Right cardiac atrium (tissue), 5 donors: ENCODE measurements at regions not wholly inside any gene's neighbourhood (a gene's known extent, or its start where the extent isn't known, plus 50 kb on each side); places are given as distances from the start of the nearest gene placed in this dataset.
"Not testable (repeated sequence)": the region's sequence is repeated elsewhere in the genome, so short reads cannot be mapped to it uniquely, and the experiment has no call there.

Experiments used
- ATAC-seq, 2 donors: fragments of 200-7000 bp; cut with Tn5 transposase; one replicate each; pipeline versions ENCODE4 v1.8.0 to v1.9.1; 2020; ENCODE audit warnings: moderate library complexity in 2 of 2, mild to moderate bottlenecking in 1 of 2
- DNase-seq, 3 donors: peaks; one replicate each; pipeline ENCODE4 v3.0.0-alpha.2; 2020
- H3K27ac ChIP-seq: one replicate; pipeline ENCODE4 v1.5.1; 2013; ENCODE audit warnings: mild to moderate bottlenecking, low read length, control low read depth, moderate library complexity
- H3K27me3 ChIP-seq: one replicate; pipeline ENCODE4 v1.6.1; 2013; ENCODE audit not compliant: control insufficient read depth, insufficient read depth
- H3K4me1 ChIP-seq: one replicate; pipeline ENCODE4 v1.6.1; 2013; ENCODE audit warnings: low read length; ENCODE audit not compliant: control insufficient read depth, insufficient read depth
- H3K4me3 ChIP-seq: one replicate; pipeline ENCODE4 v1.5.1; 2013; ENCODE audit warnings: low read length, control low read depth
- H3K9me3 ChIP-seq: one replicate; pipeline ENCODE4 v1.6.1; 2013; ENCODE audit warnings: low read length; ENCODE audit not compliant: control insufficient read depth
- WGBS: extraction: QIAGEN DNeasy Blood & Tissue Kit; methylation state at CpG from one replicate; pipeline ENCODE4 v1.1.7; 2013; 5-methylcytosine and 5-hydroxymethylcytosine counted together
- intact Hi-C, 4 donors: fragments of 100-400 bp; cut with DNase I; formaldehyde crosslinking; loops; one replicate each; pipeline versions ENCODE4 v1.11.0 to v1.14.0; 2022 to 2023
- donor health status: healthy with polysubstance abuse.
- donor health status: DM: no; HTN: yes; CAD: no.
- donor health status: DM: no; HTN: no; CAD: no.
- donor health status: DM: no; HTN: yes; CAD: no; lungs with severe emphysema.
- donor health status: DM: yes; HTN: yes; CAD: no.

GRCh38 chr3:15976524-15976923, 178.7 kb upstream of the ANKRD28 start:
- Histone ChIP-seq H3K27me3 (no peaks in the 10 kb centered on the region), H3K9me3 (no peaks in the 10 kb centered on the region), H3K27ac (no peak overlapping the region), H3K4me3 (no peak overlapping the region), H3K4me1 (no peaks in the 10 kb centered on the region)
- no peak for ATAC-seq
- DNase-seq, result no peak
- 71% methylated on average over 2 of the region's 2 CpGs for WGBS
- intact Hi-C loops, result no loop called here

GRCh38 chr3:15977090-15977489, 179.3 kb upstream of the ANKRD28 start:
- H3K27ac ChIP-seq, result no peak overlapping the region
- intact Hi-C loops, result no loop called here
- H3K9me3 ChIP-seq, result no peaks in the 10 kb centered on the region
- WGBS, result 58% methylated on average over 1 of the region's 1 CpG
- no peak for DNase-seq
- ATAC-seq, result no peak
- H3K4me1 ChIP-seq, result no peaks in the 10 kb centered on the region
- H3K27me3 ChIP-seq, result no peaks in the 10 kb centered on the region
- no peak overlapping the region for H3K4me3 ChIP-seq

- intact Hi-C loops, result no loop called here
- Histone ChIP-seq H3K27me3 (no peaks in the 10 kb centered on the region), H3K27ac (no peak overlapping the region), H3K4me1 (no peaks in the 10 kb centered on the region), H3K4me3 (no peak overlapping the region), H3K9me3 (no peaks in the 10 kb centered on the region)
- no peak for ATAC-seq
- 84% methylated on average over 6 of the region's 6 CpGs for WGBS
- DNase-seq, result no peak
These were observed 179.9 kb upstream of the ANKRD28 start for GRCh38 chr3:15977598-15978232.

GRCh38 chr3:15978801-15979200, 181.0 kb upstream of the ANKRD28 start:
- Histone ChIP-seq H3K9me3 (no peaks in the 10 kb centered on the region), H3K4me1 (no peaks in the 10 kb centered on the region), H3K4me3 (no peak overlapping the region), H3K27me3 (no peaks in the 10 kb centered on the region), H3K27ac (no peak overlapping the region)
- 92% methylated on average over 2 of the region's 2 CpGs for WGBS
- no peak for DNase-seq
- ATAC-seq, result no peak
- intact Hi-C loops, result no loop called here

GRCh38 chr3:15979495-15979894, 181.7 kb upstream of the ANKRD28 start:
- no peaks in the 10 kb centered on the region for H3K27me3 ChIP-seq
- H3K9me3 ChIP-seq, result no peaks in the 10 kb centered on the region
- DNase-seq, result no peak
- H3K4me1 ChIP-seq, result no peaks in the 10 kb centered on the region
- H3K4me3 ChIP-seq, result no peak overlapping the region
- no peak overlapping the region for H3K27ac ChIP-seq
- WGBS, result 77% methylated on average over 2 of the region's 2 CpGs
- peak; percentile 26 to 52 for ATAC-seq
- intact Hi-C loops, result no loop called here

- DNase-seq (no peak), ATAC-seq (no peak)
- H3K4me1 ChIP-seq, result no peaks in the 10 kb centered on the region
- H3K27me3 ChIP-seq, result no peaks in the 10 kb centered on the region
- H3K27ac ChIP-seq, result no peak overlapping the region
- WGBS, result 90% methylated on average over 3 of the region's 3 CpGs
- intact Hi-C loops, result no loop called here
- H3K9me3 ChIP-seq, result no peaks in the 10 kb centered on the region
- no peak overlapping the region for H3K4me3 ChIP-seq
These were observed 182.1 kb upstream of the ANKRD28 start for GRCh38 chr3:15979900-15980299.

- H3K27me3 ChIP-seq, result no peaks in the 10 kb centered on the region
- H3K9me3 ChIP-seq, result no peaks in the 10 kb centered on the region
- H3K4me3 ChIP-seq, result no peak overlapping the region
- 62% methylated on average over 1 of the region's 1 CpG for WGBS
- DNase-seq (no peak), ATAC-seq (no peak)
- H3K27ac ChIP-seq, result no peak overlapping the region
- intact Hi-C loops, result no loop called here
- no peaks in the 10 kb centered on the region for H3K4me1 ChIP-seq
These were observed 184.5 kb upstream of the ANKRD28 start for GRCh38 chr3:15982243-15982642.

GRCh38 chr3:15982667-15983196, 185.0 kb upstream of the ANKRD28 start:
- intact Hi-C loops, result no loop called here
- peak in 1 of 3 donors; percentile 58 for DNase-seq
- Histone ChIP-seq H3K27ac (peak overlapping the region; percentile 34), H3K4me3 (no peak overlapping the region), H3K27me3 (no peaks in the 10 kb centered on the region), H3K4me1 (no peaks in the 10 kb centered on the region), H3K9me3 (no peaks in the 10 kb centered on the region)
- 45% methylated on average over 10 of the region's 10 CpGs for WGBS
- peak; percentile 75 to 76 for ATAC-seq

- Histone ChIP-seq H3K4me1 (no peaks in the 10 kb centered on the region), H3K27me3 (no peaks in the 10 kb centered on the region), H3K27ac (peak overlapping the region; percentile 34), H3K4me3 (no peak overlapping the region), H3K9me3 (no peaks in the 10 kb centered on the region)
- ATAC-seq (peak in 1 of 2 donors; percentile 14), DNase-seq (no peak)
- 63% methylated on average over 2 of the region's 2 CpGs for WGBS
- intact Hi-C loops, result no loop called here
These were observed 185.5 kb upstream of the ANKRD28 start for GRCh38 chr3:15983232-15983631.

- ATAC-seq (no peak), DNase-seq (no peak)
- Histone ChIP-seq H3K9me3 (no peaks in the 10 kb centered on the region), H3K4me3 (no peak overlapping the region), H3K4me1 (no peaks in the 10 kb centered on the region), H3K27ac (no peak overlapping the region), H3K27me3 (no peaks in the 10 kb centered on the region)
- intact Hi-C loops, result no loop called here
- 87% methylated on average over 1 of the region's 1 CpG for WGBS
These were observed 185.9 kb upstream of the ANKRD28 start for GRCh38 chr3:15983693-15984092.

GRCh38 chr3:15989419-15989818, 185.1 kb upstream of the GALNT15 start:
- intact Hi-C loops, result no loop called here
- Histone ChIP-seq H3K4me1 (no peaks in the 10 kb centered on the region), H3K4me3 (no peak overlapping the region), H3K27ac (no peak overlapping the region), H3K27me3 (no peaks in the 10 kb centered on the region), H3K9me3 (no peaks in the 10 kb centered on the region)
- ATAC-seq (no peak), DNase-seq (no peak)
- 92% methylated on average over 1 of the region's 1 CpG for WGBS

GRCh38 chr3:15993660-15994059, 180.8 kb upstream of the GALNT15 start:
- H3K27me3 ChIP-seq, H3K4me3 ChIP-seq, DNase-seq, intact Hi-C loops, H3K27ac ChIP-seq, H3K9me3 ChIP-seq, ATAC-seq, H3K4me1 ChIP-seq: not testable (repeated sequence)
- 92% methylated on average over 7 of the region's 7 CpGs for WGBS
